CD14-positive monocyte (primary cell): ENCODE measurements at regions not wholly inside any gene's neighbourhood (a gene's known extent, or its start where the extent isn't known, plus 50 kb on each side); places are given as distances from the start of the nearest gene placed in this dataset.

Experiments
- DNase-seq, 3 donors: peaks; one replicate each; pipeline ENCODE4 v3.0.0-alpha.2; 2011 to 2022
- H2AFZ ChIP-seq: 2 replicates; pipeline ENCODE4 v1.6.0; 2012; ENCODE audit warnings: mild to moderate bottlenecking, low read depth, low read length, inconsistent platforms; ENCODE audit not compliant: insufficient read depth, poor library complexity, severe bottlenecking
- H3K27ac ChIP-seq, 2 donors: 1 replicate in 1 of 2; 2 replicates in 1 of 2; pipeline ENCODE4 v1.5.1; 2012 to 2013; ENCODE audit warnings: low read length in 2 of 2, control low read depth in 1 of 2, inconsistent platforms in 1 of 2, low read depth in 1 of 2, mild to moderate bottlenecking in 1 of 2
- H3K27me3 ChIP-seq, 2 donors: one replicate each; pipeline versions ENCODE4 v1.6.0 to v1.6.1; 2011 to 2013; ENCODE audit warnings: low read length in 2 of 2; ENCODE audit not compliant: control insufficient read depth in 2 of 2, insufficient read depth in 2 of 2
- H3K36me3 ChIP-seq, 2 donors: replicated peaks in 1 of 2; 1 replicate in 1 of 2; 2 replicates in 1 of 2; pipeline versions ENCODE4 v1.5.1 to v1.6.1; 2012 to 2013; ENCODE audit warnings: low read length in 2 of 2, control low read depth in 1 of 2, inconsistent platforms in 1 of 2, mild to moderate bottlenecking in 1 of 2; ENCODE audit not compliant: insufficient read depth in 2 of 2, control insufficient read depth in 1 of 2
- H3K4me1 ChIP-seq, 2 donors: 1 replicate in 1 of 2; 2 replicates in 1 of 2; pipeline versions ENCODE4 v1.5.1 to v1.6.1; 2012 to 2013; ENCODE audit warnings: low read length in 2 of 2, control low read depth in 1 of 2, inconsistent platforms in 1 of 2, mild to moderate bottlenecking in 1 of 2, moderate library complexity in 1 of 2; ENCODE audit not compliant: insufficient read depth in 2 of 2, control insufficient read depth in 1 of 2
- H3K4me2 ChIP-seq: replicated peaks from 2 replicates; pipeline ENCODE3; 2012; ENCODE audit warnings: low read length, moderate library complexity, mild to moderate bottlenecking; ENCODE audit not compliant: poor library complexity, severe bottlenecking; ENCODE audit errors: extremely low read depth
- H3K4me3 ChIP-seq, 3 experiments: fragments of 200-600 bp in 1 of 3; sonication (generic) in 1 of 3; replicated peaks in 1 of 3; 1 replicate in 2 of 3; 2 replicates in 1 of 3; pipeline ENCODE4 v1.5.1; 2011 to 2013; ENCODE audit warnings: low read length in 3 of 3, mild to moderate bottlenecking in 3 of 3, control low read depth in 2 of 3, low read depth in 2 of 3, inconsistent platforms in 1 of 3, moderate library complexity in 1 of 3
- H3K79me2 ChIP-seq: 2 replicates; pipeline ENCODE4 v1.6.0; 2012; ENCODE audit warnings: mild to moderate bottlenecking, control low read depth, inconsistent platforms, low read length, moderate library complexity; ENCODE audit not compliant: insufficient read depth
- H3K9ac ChIP-seq: 2 replicates; pipeline ENCODE4 v1.6.0; 2017; ENCODE audit warnings: low read length, mild to moderate bottlenecking; ENCODE audit not compliant: insufficient read depth, poor library complexity, severe bottlenecking
- H3K9me3 ChIP-seq, 2 donors: replicated peaks in 1 of 2; 1 replicate in 1 of 2; 2 replicates in 1 of 2; pipeline versions ENCODE4 v1.5.1 to v1.6.1; 2012 to 2013; ENCODE audit warnings: low read length in 2 of 2, control low read depth in 1 of 2; ENCODE audit not compliant: control insufficient read depth in 1 of 2, insufficient read depth in 1 of 2
- H4K20me1 ChIP-seq: 2 replicates; pipeline ENCODE4 v1.6.0; 2012; ENCODE audit warnings: mild to moderate bottlenecking, low read length, control low read depth, moderate library complexity; ENCODE audit not compliant: insufficient read depth
- H3K27ac Mint-ChIP-seq, 7 donors: one replicate each; pipeline ENCODE4 v1.8.0; 2020; ENCODE audit warnings: mild to moderate bottlenecking in 7 of 7, mixed read lengths in 7 of 7, moderate library complexity in 6 of 7, inconsistent platforms in 2 of 7
- H3K27me3 Mint-ChIP-seq, 3 donors: one replicate each; pipeline ENCODE4 v1.8.0; 2021 to 2022; ENCODE audit warnings: low read depth in 3 of 3, mild to moderate bottlenecking in 3 of 3, mixed read lengths in 3 of 3, moderate library complexity in 3 of 3, inconsistent platforms in 1 of 3
- H3K36me3 Mint-ChIP-seq, 2 donors: one replicate each; pipeline ENCODE4 v1.8.0; 2020; ENCODE audit warnings: mixed read lengths in 2 of 2, inconsistent platforms in 1 of 2, mild to moderate bottlenecking in 1 of 2
- H3K4me1 Mint-ChIP-seq: one replicate; pipeline ENCODE4 v1.8.0; 2020; ENCODE audit warnings: mild to moderate bottlenecking, mixed read lengths
- H3K4me3 Mint-ChIP-seq, 2 donors: one replicate each; pipeline ENCODE4 v1.8.0; 2020; ENCODE audit warnings: mild to moderate bottlenecking in 2 of 2, mixed read lengths in 2 of 2, moderate library complexity in 1 of 2
- H3K9me3 Mint-ChIP-seq, 7 donors: one replicate each; pipeline ENCODE4 v1.8.0; 2020 to 2022; ENCODE audit warnings: mixed read lengths in 7 of 7, mild to moderate bottlenecking in 6 of 7, moderate library complexity in 6 of 7, inconsistent platforms in 2 of 7
- CTCF ChIP-seq: fragments of 200-600 bp; IDR thresholded peaks from one replicate; pipeline ENCODE4 v1.8.0; 2022; ENCODE audit warnings: antibody characterized with exemption, mild to moderate bottlenecking
- WGBS: methylation state at CpG from one replicate; pipeline ENCODE4 v1.1.5; 2013; ENCODE audit warnings: missing lambda C conversion rate; ENCODE audit not compliant: insufficient coverage; 5-methylcytosine and 5-hydroxymethylcytosine counted together
- intact Hi-C, 2 donors: fragments of 100-400 bp; cut with micrococcal nuclease; formaldehyde crosslinking; loops; one replicate each; pipeline versions ENCODE4 v1.15.0 to v1.15.1; 2023

GRCh38 chr18:37741032-37741623, 175.5 kb upstream of the CELF4 start:
- Mint-ChIP-seq H3K4me3 (peak overlapping the region in 1 of 2 donors; percentile 67), H3K4me1 (no peaks in the 10 kb centered on the region), H3K9me3 (no peaks in the 10 kb centered on the region), H3K36me3 (no peaks in the 10 kb centered on the region), H3K27me3 (peaks cover 0 to 2% (median 0%) of the 10 kb centered on the region in 3 donors), H3K27ac (no peak overlapping the region)
- no peak overlapping the region for H2AFZ ChIP-seq
- DNase-seq, result no peak
- H3K79me2 ChIP-seq, result no peaks in the 10 kb centered on the region
- no peaks in the 10 kb centered on the region for H3K36me3 ChIP-seq
- no peak overlapping the region for H3K4me2 ChIP-seq
- H4K20me1 ChIP-seq, result no peaks in the 10 kb centered on the region
- H3K27me3 ChIP-seq, result no peaks in the 10 kb centered on the region
- H3K4me1 ChIP-seq, result no peaks in the 10 kb centered on the region
- 75% methylated on average over 1 of the region's 7 CpGs for WGBS
- H3K9ac ChIP-seq, result no peak overlapping the region
- TF ChIP-seq CTCF, result no peak
- no peak overlapping the region for H3K27ac ChIP-seq
- no peak overlapping the region for H3K4me3 ChIP-seq
- intact Hi-C loops, result no loop called here
- no peaks in the 10 kb centered on the region for H3K9me3 ChIP-seq

GRCh38 chr18:37734406-37734805, 168.8 kb upstream of the CELF4 start:
- H4K20me1 ChIP-seq, result no peaks in the 10 kb centered on the region
- H3K4me1 ChIP-seq, result no peaks in the 10 kb centered on the region
- Mint-ChIP-seq H3K4me1 (no peaks in the 10 kb centered on the region), H3K36me3 (no peaks in the 10 kb centered on the region), H3K27ac (no peak overlapping the region), H3K9me3 (peaks cover 0 to 3% (median 2%) of the 10 kb centered on the region in 7 donors), H3K4me3 (no peak overlapping the region), H3K27me3 (peaks cover 0 to 4% (median 0%) of the 10 kb centered on the region in 3 donors)
- H3K9ac ChIP-seq, result no peak overlapping the region
- 75% methylated on average over 2 of the region's 4 CpGs for WGBS
- H3K36me3 ChIP-seq, result no peaks in the 10 kb centered on the region
- no peaks in the 10 kb centered on the region for H3K79me2 ChIP-seq
- TF ChIP-seq CTCF, result no peak
- no peaks in the 10 kb centered on the region for H3K9me3 ChIP-seq
- H3K4me3 ChIP-seq, result no peak overlapping the region
- DNase-seq, result no peak
- no peak overlapping the region for H2AFZ ChIP-seq
- intact Hi-C loops, result no loop called here
- no peak overlapping the region for H3K27ac ChIP-seq
- no peak overlapping the region for H3K4me2 ChIP-seq
- H3K27me3 ChIP-seq, result no peaks in the 10 kb centered on the region
